Ishikawa (cell line): ENCODE measurements at regions not wholly inside any gene's neighbourhood (a gene's known extent, or its start where the extent isn't known, plus 50 kb on each side); places are given as distances from the start of the nearest gene placed in this dataset.

Experiments
- CEBPB ChIP-seq: IDR thresholded peaks from 2 replicates; pipeline ENCODE4 v1.6.1; 2012
- CREB1 ChIP-seq: IDR thresholded peaks from 2 replicates; pipeline ENCODE4 v1.6.1; 2012; ENCODE audit warnings: low read depth
- EGR1 ChIP-seq: IDR thresholded peaks from 2 replicates; pipeline ENCODE4 v1.6.1; 2012
- EP300 ChIP-seq: IDR thresholded peaks from 2 replicates; pipeline ENCODE4 v1.6.1; 2012; ENCODE audit warnings: borderline replicate concordance
- FOXM1 ChIP-seq: IDR thresholded peaks from 2 replicates; pipeline ENCODE4 v1.6.1; 2012; ENCODE audit warnings: low read depth, borderline replicate concordance
- MAX ChIP-seq: IDR thresholded peaks from 2 replicates; pipeline ENCODE4 v1.6.1; 2012
- NFIC ChIP-seq: IDR thresholded peaks from 2 replicates; pipeline ENCODE4 v1.6.1; 2012
- RAD21 ChIP-seq: IDR thresholded peaks from 2 replicates; pipeline ENCODE4 v1.6.1; 2012; ENCODE audit warnings: low read depth
- REST ChIP-seq: IDR thresholded peaks from 2 replicates; pipeline ENCODE4 v1.6.1; 2012; ENCODE audit warnings: low read depth, mild to moderate bottlenecking
- TAF1 ChIP-seq: IDR thresholded peaks from 2 replicates; pipeline ENCODE4 v1.6.1; 2012; ENCODE audit warnings: low read depth, mild to moderate bottlenecking
- TCF12 ChIP-seq: IDR thresholded peaks from 2 replicates; pipeline ENCODE4 v1.6.1; 2012; ENCODE audit warnings: low read depth
- TEAD4 ChIP-seq: IDR thresholded peaks from 2 replicates; pipeline ENCODE4 v1.6.1; 2012
- USF1 ChIP-seq: IDR thresholded peaks from 2 replicates; pipeline ENCODE4 v1.6.1; 2012
- YY1 ChIP-seq: IDR thresholded peaks from 2 replicates; pipeline ENCODE4 v1.6.1; 2012; ENCODE audit warnings: low read depth
- ZBTB7A ChIP-seq: IDR thresholded peaks from 2 replicates; pipeline ENCODE4 v1.6.1; 2012; ENCODE audit warnings: low read depth

GRCh38 chr14:85198001-85198400 is 331.9 kb upstream of the FLRT2 start:
- TF ChIP-seq CREB1 (no peak), TCF12 (no peak), RAD21 (no peak), TAF1 (no peak), REST (no peak), TEAD4 (no peak), EGR1 (no peak), NFIC (no peak), EP300 (no peak), USF1 (no peak), FOXM1 (no peak), ZBTB7A (no peak), YY1 (no peak)

GRCh38 chr14:85205875-85206274 is 324.1 kb upstream of the FLRT2 start:
- no peak for TF ChIP-seq TAF1
- no peak for TF ChIP-seq REST
- no peak for TF ChIP-seq CEBPB
- TF ChIP-seq CREB1, result no peak
- no peak for TF ChIP-seq EGR1
- TF ChIP-seq ZBTB7A, result no peak
- TF ChIP-seq USF1, result no peak
- no peak for TF ChIP-seq MAX

GRCh38 chr14:85214471-85214870 is 315.5 kb upstream of the FLRT2 start:
- TF ChIP-seq RAD21, result no peak
- TF ChIP-seq CREB1, result no peak
- no peak for TF ChIP-seq TEAD4
- TF ChIP-seq NFIC, result no peak
- no peak for TF ChIP-seq FOXM1
- TF ChIP-seq TCF12, result no peak
- TF ChIP-seq REST, result no peak
- TF ChIP-seq TAF1, result no peak
- TF ChIP-seq EGR1, result no peak
- TF ChIP-seq MAX, result no peak
- no peak for TF ChIP-seq USF1
- TF ChIP-seq EP300, result no peak
- TF ChIP-seq YY1, result no peak
- TF ChIP-seq ZBTB7A, result no peak
- TF ChIP-seq CEBPB, result no peak

GRCh38 chr14:85217412-85217811 is 312.5 kb upstream of the FLRT2 start:
- TF ChIP-seq ZBTB7A (no peak), NFIC (no peak), REST (no peak), TCF12 (no peak), TEAD4 (no peak), CREB1 (no peak), USF1 (no peak), EP300 (no peak), TAF1 (no peak), YY1 (no peak), FOXM1 (no peak)
